ENCODE measurements at regions not wholly inside any gene's neighbourhood (a gene's known extent, or its start where the extent isn't known, plus 50 kb on each side); places are given as distances from the start of the nearest gene placed in this dataset.

DNA sequence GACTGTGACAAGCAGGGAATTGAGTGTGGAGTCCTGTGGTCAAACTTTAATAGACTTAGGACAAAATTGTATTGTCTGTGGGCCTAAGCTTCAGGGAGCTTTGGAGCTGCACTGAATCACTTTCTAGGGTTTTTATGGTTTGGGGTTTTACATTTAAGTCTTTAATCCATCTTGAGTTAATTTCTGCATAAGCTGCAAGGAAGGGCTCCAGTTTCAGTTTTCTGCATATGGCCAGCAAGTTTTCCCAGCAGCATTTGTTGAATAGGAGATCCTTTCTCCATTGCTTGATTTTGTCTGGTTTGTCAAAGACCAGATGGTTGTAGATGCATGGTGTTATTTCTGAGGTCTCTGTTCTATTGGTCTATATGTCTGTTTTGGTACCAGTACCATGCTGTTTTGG, 113.4 kb upstream of the NXT1 start:
- TF ChIP-seq CTCF (IDR thresholded peaks at IDR 0.05; ENCODE audit: low read depth, low read length): no peak

GRCh38 chr20:23235173-23236027, 115.2 kb upstream of the NXT1 start:
- peak; percentile 85 for TF ChIP-seq CTCF (IDR thresholded peaks at IDR 0.05; ENCODE audit: low read depth, low read length)
- H3K4me3 ChIP-seq (ENCODE audit: low read depth, low read length): no peak overlapping the region

More for the DNA sequence above, 113.4 kb upstream of the NXT1 start:
- H3K4me3 ChIP-seq (ENCODE audit: low read depth, low read length): no peak overlapping the region

DNA sequence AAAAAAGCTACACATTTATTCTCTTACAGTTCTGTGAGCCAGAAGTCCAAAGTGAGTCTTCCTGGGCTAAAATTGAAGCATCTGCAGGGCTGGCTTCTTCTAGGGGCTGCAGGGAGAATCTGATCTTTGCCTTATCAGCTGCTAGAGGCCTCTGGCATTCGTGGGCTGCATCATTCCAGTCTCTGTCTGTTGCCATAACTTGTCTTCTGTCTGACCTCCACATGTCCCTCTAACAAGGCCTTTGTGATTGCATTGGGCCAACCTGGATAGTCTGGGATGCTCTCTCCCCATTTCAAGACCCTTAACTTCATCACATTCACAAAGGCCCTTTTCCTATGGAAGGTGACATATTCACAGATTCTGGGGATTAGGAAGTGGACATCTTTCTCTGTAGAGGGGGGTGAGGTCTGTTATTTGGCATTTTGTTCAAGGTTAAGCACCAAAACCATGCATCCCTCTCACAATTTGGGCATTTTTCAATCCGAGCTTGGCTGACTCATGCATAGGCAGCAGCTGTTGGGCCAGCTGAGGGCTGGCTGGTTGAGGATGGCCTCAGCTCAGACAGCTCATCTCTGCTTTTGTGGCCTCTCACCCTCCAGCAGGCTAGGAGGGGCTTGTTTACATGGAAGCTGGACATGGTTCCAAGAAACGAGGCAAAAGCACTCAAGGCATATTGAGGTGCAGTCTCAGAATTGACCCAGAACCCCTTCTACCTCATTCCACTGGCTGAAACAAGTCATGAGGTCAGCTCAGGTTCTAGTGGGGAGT, 116.1 kb upstream of the NXT1 start:
- H3K4me3 ChIP-seq (ENCODE audit: low read depth, low read length): no peak overlapping the region
- TF ChIP-seq CTCF (IDR thresholded peaks at IDR 0.05; ENCODE audit: low read depth, low read length): no peak

DNA sequence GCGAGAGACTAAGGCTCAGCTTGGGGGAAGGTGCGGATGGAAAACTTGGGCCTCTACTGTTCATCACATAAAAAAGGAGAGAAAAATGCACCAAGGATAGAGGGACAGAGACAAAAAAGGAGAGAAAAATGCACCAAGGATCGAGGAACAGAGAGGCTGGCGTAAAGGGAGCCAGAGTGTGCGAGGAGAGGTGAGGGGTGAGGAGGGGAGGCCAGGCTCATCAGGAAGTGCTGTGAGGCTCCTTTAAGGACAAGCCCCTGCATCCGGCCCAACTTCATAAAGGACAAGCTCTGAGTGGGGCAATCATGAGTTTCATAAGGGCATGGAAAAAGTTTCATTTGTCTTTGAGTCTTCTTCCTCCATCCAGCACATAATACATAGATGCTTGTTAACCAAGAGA, 117.2 kb upstream of the NXT1 start:
- H3K4me3 ChIP-seq (ENCODE audit: low read depth, low read length): no peak overlapping the region
- no peak for TF ChIP-seq CTCF (IDR thresholded peaks at IDR 0.05; ENCODE audit: low read depth, low read length)

- no peak overlapping the region for H3K4me3 ChIP-seq (ENCODE audit: low read depth, low read length)
- no peak for TF ChIP-seq CTCF (IDR thresholded peaks at IDR 0.05; ENCODE audit: low read depth, low read length)
These were observed 117.8 kb upstream of the NXT1 start for GRCh38 chr20:23232679-23233308.

- no peak overlapping the region for H3K4me3 ChIP-seq (ENCODE audit: low read depth, low read length)
- no peak for TF ChIP-seq CTCF (IDR thresholded peaks at IDR 0.05; ENCODE audit: low read depth, low read length)
These were observed 118.4 kb upstream of the NXT1 start for GRCh38 chr20:23232219-23232581.

Data from WI38 (cell line).